ENCODE measurements at regions not wholly inside any gene's neighbourhood (a gene's known extent, or its start where the extent isn't known, plus 50 kb on each side); places are given as distances from the start of the nearest gene placed in this dataset.

DNA sequence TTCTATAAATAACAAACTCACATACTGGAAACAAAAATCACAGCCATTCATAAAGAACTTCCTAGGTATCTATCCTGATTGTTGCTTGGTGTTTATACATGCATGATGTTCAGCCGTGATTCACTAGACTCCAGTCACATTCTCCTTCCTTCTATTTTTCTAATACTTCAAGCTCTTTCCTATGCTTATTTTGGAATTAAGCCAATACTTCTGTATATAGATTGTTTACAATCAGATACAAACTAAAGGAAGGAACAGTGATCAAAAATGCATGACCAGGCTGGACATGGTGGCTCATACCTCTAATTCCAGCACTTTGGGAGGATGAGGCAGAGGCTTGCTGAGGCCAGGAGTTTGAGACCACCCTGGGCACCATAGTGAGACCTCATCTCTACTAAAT is 377.5 kb upstream of the IRAK1BP1 start:
- TF ChIP-seq, protein P1, sequence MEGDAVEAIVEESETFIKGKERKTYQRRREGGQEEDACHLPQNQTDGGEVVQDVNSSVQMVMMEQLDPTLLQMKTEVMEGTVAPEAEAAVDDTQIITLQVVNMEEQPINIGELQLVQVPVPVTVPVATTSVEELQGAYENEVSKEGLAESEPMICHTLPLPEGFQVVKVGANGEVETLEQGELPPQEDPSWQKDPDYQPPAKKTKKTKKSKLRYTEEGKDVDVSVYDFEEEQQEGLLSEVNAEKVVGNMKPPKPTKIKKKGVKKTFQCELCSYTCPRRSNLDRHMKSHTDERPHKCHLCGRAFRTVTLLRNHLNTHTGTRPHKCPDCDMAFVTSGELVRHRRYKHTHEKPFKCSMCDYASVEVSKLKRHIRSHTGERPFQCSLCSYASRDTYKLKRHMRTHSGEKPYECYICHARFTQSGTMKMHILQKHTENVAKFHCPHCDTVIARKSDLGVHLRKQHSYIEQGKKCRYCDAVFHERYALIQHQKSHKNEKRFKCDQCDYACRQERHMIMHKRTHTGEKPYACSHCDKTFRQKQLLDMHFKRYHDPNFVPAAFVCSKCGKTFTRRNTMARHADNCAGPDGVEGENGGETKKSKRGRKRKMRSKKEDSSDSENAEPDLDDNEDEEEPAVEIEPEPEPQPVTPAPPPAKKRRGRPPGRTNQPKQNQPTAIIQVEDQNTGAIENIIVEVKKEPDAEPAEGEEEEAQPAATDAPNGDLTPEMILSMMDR (IDR thresholded peaks at IDR 0.05; ENCODE audit: low read depth, low read length): no peak
- TF ChIP-seq EZH2phosphoT487 (IDR thresholded peaks at IDR 0.05; ENCODE audit: low read depth): no peak
